Kidney (tissue), 13 donors: ENCODE measurements at regions not wholly inside any gene's neighbourhood (a gene's known extent, or its start where the extent isn't known, plus 50 kb on each side); places are given as distances from the start of the nearest gene placed in this dataset.

Experiments used
- DNase-seq, 5 donors: peaks; one replicate each; pipeline ENCODE4 v3.0.0-alpha.2; 2013 to 2020
- FAIRE-seq: peaks from 2 replicates; lab custom pipeline; 2012; peaks lifted over from hg19 to GRCh38; lab: Jason Lieb, UNC
- H3K27ac ChIP-seq, 2 donors: one replicate each; pipeline ENCODE4 v1.7.0; 2013; ENCODE audit warnings: low read depth in 2 of 2, low read length in 2 of 2, inconsistent platforms in 1 of 2
- H3K27me3 ChIP-seq: one replicate; pipeline ENCODE4 v1.7.1; 2013; ENCODE audit warnings: low read length, inconsistent platforms; ENCODE audit not compliant: control insufficient read depth, insufficient read depth
- H3K36me3 ChIP-seq, 3 donors: one replicate each; pipeline versions ENCODE4 v1.7.0 to v1.7.1; 2013; ENCODE audit warnings: low read length in 3 of 3, control low read depth in 1 of 3, inconsistent platforms in 1 of 3; ENCODE audit not compliant: insufficient read depth in 3 of 3, control insufficient read depth in 2 of 3
- H3K4me1 ChIP-seq, 3 donors: one replicate each; pipeline versions ENCODE4 v1.7.0 to v1.7.1; 2013; ENCODE audit warnings: low read length in 3 of 3, inconsistent platforms in 1 of 3, low read depth in 1 of 3; ENCODE audit not compliant: control insufficient read depth in 2 of 3, insufficient read depth in 2 of 3
- H3K4me3 ChIP-seq, 3 donors: one replicate each; pipeline versions ENCODE4 v1.7.0 to v1.8.1; 2013; ENCODE audit warnings: low read length in 3 of 3, control low read depth in 1 of 3, inconsistent platforms in 1 of 3
- H3K9ac ChIP-seq, 3 donors: one replicate each; pipeline versions ENCODE4 v1.7.0 to v1.7.1; 2013; ENCODE audit warnings: low read length in 3 of 3, control low read depth in 1 of 3, inconsistent platforms in 1 of 3
- H3K9me3 ChIP-seq, 3 donors: one replicate each; pipeline versions ENCODE4 v1.7.0 to v1.7.1; 2013; ENCODE audit warnings: low read length in 3 of 3, control low read depth in 1 of 3, inconsistent platforms in 1 of 3; ENCODE audit not compliant: control insufficient read depth in 2 of 3, insufficient read depth in 1 of 3
- intact Hi-C: fragments of 100-400 bp; cut with DNase I; formaldehyde crosslinking; loops from one replicate; pipeline ENCODE4 v1.11.1; 2022
- TF ChIP-seq, protein P1 (sequence below): IDR thresholded peaks from 3 replicates; pipeline ENCODE4 v1.5.1; 2012; ENCODE audit warnings: mild to moderate bottlenecking, moderate library complexity, borderline replicate concordance; ENCODE audit not compliant: insufficient read depth; ENCODE audit errors: extremely low read depth
- donor health status: control.
- donor health status: control.
- donor health status: control.
- donor health status: control.
- donor health status: control.
- donor health status: DM: yes; HTN: yes; CAD: no.
- donor health status: Normal renal cell carcinoma (clear cell type).

DNA sequence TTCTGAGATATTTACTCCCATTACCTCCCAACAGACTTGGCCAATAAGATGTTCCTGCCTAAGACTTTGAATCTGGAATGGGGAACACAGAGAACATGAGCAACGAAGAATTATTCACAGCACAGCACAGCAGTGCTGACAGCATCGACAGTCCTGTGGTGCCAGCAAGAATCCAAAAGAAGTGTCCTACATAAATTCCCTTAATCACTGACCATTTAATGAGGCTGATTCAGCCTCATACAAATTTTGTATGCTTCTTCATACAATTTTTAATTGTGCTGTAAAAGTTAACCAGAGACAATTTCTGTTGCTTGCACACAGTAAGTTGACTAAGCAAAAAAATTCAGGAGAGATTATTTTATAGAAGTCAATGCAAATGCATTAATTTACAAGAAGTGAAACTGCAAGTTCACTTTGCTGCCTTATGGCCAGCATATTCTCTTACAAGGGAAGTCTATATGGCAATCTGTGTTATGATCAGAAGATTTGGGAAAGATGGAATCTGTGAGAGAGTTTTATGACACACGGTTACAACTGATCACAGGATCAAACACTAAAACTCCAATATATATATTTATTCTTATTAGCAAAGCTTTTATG, 855.9 kb downstream of the LTN1 start:
- no peak overlapping the region for H3K27ac ChIP-seq
- H3K36me3 ChIP-seq = no peaks in the 10 kb centered on the region
- intact Hi-C loops = no loop called here
- peaks cover 0 to 13% (median 0%) of the 10 kb centered on the region in 3 donors for H3K9me3 ChIP-seq
- no peak overlapping the region for H3K9ac ChIP-seq
- FAIRE-seq = no peak
- TF ChIP-seq, protein P1, sequence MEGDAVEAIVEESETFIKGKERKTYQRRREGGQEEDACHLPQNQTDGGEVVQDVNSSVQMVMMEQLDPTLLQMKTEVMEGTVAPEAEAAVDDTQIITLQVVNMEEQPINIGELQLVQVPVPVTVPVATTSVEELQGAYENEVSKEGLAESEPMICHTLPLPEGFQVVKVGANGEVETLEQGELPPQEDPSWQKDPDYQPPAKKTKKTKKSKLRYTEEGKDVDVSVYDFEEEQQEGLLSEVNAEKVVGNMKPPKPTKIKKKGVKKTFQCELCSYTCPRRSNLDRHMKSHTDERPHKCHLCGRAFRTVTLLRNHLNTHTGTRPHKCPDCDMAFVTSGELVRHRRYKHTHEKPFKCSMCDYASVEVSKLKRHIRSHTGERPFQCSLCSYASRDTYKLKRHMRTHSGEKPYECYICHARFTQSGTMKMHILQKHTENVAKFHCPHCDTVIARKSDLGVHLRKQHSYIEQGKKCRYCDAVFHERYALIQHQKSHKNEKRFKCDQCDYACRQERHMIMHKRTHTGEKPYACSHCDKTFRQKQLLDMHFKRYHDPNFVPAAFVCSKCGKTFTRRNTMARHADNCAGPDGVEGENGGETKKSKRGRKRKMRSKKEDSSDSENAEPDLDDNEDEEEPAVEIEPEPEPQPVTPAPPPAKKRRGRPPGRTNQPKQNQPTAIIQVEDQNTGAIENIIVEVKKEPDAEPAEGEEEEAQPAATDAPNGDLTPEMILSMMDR = no peak
- H3K27me3 ChIP-seq = no peaks in the 10 kb centered on the region
- no peaks in the 10 kb centered on the region for H3K4me1 ChIP-seq
- H3K4me3 ChIP-seq = no peak overlapping the region
- no peak for DNase-seq

DNA sequence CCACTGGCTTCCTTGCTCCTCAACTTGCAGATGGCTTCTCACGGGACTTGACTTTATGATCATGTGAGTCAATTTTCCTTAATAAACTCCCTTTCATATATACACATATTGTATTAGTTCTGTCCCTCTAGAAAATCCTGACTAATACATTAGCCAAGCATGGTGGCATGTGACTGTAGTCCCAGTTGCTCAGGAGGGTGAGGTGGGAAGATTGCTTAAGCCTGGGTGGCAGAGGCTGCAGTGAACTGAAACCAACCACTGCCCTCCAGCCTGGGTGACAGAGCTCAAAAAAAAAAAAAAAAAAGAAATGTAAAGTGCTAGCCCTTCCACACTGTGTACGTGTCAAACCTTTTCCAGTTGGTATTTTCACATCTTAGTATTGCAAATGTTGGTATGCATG, 857.0 kb downstream of the LTN1 start:
- intact Hi-C loops = no loop called here
- FAIRE-seq = no peak
- no peak for DNase-seq

DNA sequence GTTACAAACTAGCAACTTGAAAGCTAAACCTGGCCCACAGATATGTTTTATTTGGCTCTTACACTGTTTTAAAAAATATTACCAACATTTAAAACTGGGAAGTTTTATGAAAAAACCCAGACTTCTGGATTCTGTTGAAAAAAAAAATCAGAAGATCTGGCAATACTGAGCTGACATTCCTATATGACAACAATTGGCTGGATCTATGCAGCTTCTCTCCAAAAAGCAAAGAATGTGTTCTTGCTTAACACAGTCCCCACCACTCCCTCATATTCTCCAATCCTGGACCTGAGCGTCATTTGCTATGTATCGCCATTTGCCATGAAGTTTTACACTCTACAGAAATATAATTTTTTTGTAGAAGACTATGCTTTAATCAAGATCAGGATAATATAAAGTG, 859.6 kb downstream of the LTN1 start:
- no peaks in the 10 kb centered on the region for H3K36me3 ChIP-seq
- TF ChIP-seq, protein P1 = no peak
- DNase-seq = no peak
- no peak overlapping the region for H3K9ac ChIP-seq
- no peaks in the 10 kb centered on the region for H3K27me3 ChIP-seq
- no peak overlapping the region for H3K4me3 ChIP-seq
- H3K9me3 ChIP-seq = peaks cover 0 to 3% (median 2%) of the 10 kb centered on the region in 3 donors
- FAIRE-seq = no peak
- no peak overlapping the region for H3K27ac ChIP-seq
- intact Hi-C loops = no loop called here
- no peaks in the 10 kb centered on the region for H3K4me1 ChIP-seq

More for the DNA sequence above, 857.0 kb downstream of the LTN1 start:
- H3K27ac ChIP-seq = no peak overlapping the region
- no peaks in the 10 kb centered on the region for H3K4me1 ChIP-seq
- no peaks in the 10 kb centered on the region for H3K27me3 ChIP-seq
- H3K9ac ChIP-seq = no peak overlapping the region
- no peak overlapping the region for H3K4me3 ChIP-seq
- no peaks in the 10 kb centered on the region for H3K36me3 ChIP-seq
- H3K9me3 ChIP-seq = peaks cover 0 to 17% (median 2%) of the 10 kb centered on the region in 3 donors
- TF ChIP-seq, protein P1 = no peak

DNA sequence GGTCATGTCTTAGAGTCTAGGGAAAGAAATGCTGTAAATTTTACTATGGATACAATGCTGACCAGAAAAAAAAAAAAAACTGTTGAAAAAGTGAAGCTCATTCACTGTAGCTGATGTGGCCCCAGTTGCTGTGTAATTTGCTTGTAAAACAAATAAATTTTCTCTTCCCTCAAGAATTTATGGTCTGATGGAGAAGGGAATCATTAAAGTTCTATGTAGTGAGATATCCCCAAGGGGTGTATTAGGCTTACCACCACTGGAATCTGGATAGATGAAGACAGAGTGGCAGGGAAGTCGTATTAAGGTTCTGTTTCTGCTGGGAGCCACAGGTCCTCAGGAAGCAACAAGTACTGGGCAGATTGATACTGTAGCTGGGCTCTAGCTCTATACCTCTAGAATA, 860.0 kb downstream of the LTN1 start:
- peaks cover 0 to 3% (median 2%) of the 10 kb centered on the region in 3 donors for H3K9me3 ChIP-seq
- H3K4me1 ChIP-seq = no peaks in the 10 kb centered on the region
- no peaks in the 10 kb centered on the region for H3K36me3 ChIP-seq
- TF ChIP-seq, protein P1 = no peak
- no peaks in the 10 kb centered on the region for H3K27me3 ChIP-seq
- no peak overlapping the region for H3K9ac ChIP-seq
- FAIRE-seq = no peak
- intact Hi-C loops = no loop called here
- DNase-seq = no peak
- no peak overlapping the region for H3K27ac ChIP-seq
- no peak overlapping the region for H3K4me3 ChIP-seq
